Left renal cortex interstitium (tissue), 4 donors: ENCODE measurements at regions not wholly inside any gene's neighbourhood (a gene's known extent, or its start where the extent isn't known, plus 50 kb on each side); places are given as distances from the start of the nearest gene placed in this dataset.
A peak's percentile ranks its signal among the peaks of the same experiment; 100 is the strongest.

ENCODE experiments used
- DNase-seq, 4 donors: peaks; one replicate each; pipeline ENCODE4 v3.0.0-alpha.2; 2013; ENCODE audit warnings: low read depth in 4 of 4, low spot score in 2 of 4, missing footprints in 1 of 4

DNA sequence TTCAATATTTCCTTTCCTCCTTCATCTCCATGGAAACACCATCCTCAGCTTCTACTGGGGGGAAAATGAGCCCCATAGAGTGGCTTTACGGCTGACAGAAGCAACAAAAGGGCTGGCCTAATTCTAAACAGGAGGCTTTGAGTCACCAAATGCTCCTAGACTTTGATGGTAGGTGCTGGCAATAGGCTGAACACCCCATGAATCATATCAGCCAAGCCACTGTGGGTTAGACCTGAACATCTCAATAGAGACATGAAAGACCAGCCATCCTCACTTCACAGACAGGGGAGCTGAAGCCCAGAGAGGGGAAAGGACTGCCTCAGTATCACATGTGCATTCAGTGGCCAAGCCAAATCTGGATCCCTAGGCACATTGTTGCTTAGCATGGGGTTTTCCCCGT is 107.6 kb downstream of the AMER1 start:
- no peak for DNase-seq

DNA sequence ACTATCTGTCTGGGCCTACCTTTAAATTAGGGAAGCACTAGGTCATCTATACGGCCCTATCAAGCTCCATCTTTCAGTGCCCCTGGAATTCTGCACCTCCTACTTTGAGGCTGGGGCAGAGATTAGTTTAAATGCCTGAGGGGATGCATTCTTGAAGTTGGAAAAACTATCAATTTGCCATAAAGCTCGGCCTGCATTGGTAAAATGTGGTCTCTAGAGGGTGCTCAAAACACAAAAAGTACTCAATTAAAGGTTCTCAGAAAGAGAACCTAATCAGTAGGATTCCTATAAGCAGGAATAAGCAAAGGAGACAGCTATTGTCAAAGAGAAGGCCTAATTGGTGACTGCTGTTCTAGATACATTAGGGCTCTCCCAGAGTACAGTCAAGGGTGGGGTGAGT is 111.7 kb downstream of the AMER1 start:
- peak in 1 of 4 donors; percentile 2 for DNase-seq
